Liver (tissue), 7 donors: ENCODE measurements at regions not wholly inside any gene's neighbourhood (a gene's known extent, or its start where the extent isn't known, plus 50 kb on each side); places are given as distances from the start of the nearest gene placed in this dataset.

Experiments
- DNase-seq: peaks from one replicate; pipeline ENCODE4 v3.0.0-alpha.2; 2017; ENCODE audit warnings: low spot score
- H3K27ac ChIP-seq, 2 donors: one replicate each; pipeline ENCODE4 v1.7.0; 2013; ENCODE audit warnings: inconsistent platforms in 2 of 2, low read length in 2 of 2, control low read depth in 1 of 2, low read depth in 1 of 2, mild to moderate bottlenecking in 1 of 2
- H3K27me3 ChIP-seq, 4 donors: one replicate each; pipeline versions ENCODE4 v1.6.1 to v1.7.0; 2013; ENCODE audit warnings: low read length in 3 of 4, inconsistent platforms in 1 of 4, mild to moderate bottlenecking in 1 of 4, moderate library complexity in 1 of 4; ENCODE audit not compliant: control insufficient read depth in 4 of 4, insufficient read depth in 4 of 4
- H3K36me3 ChIP-seq, 4 donors: one replicate each; pipeline versions ENCODE4 v1.6.1 to v1.7.0; 2013; ENCODE audit warnings: low read length in 3 of 4, mild to moderate bottlenecking in 3 of 4, low read depth in 1 of 4, moderate library complexity in 1 of 4; ENCODE audit not compliant: control insufficient read depth in 4 of 4, insufficient read depth in 3 of 4
- H3K4me1 ChIP-seq, 4 donors: one replicate each; pipeline versions ENCODE4 v1.6.1 to v1.7.0; 2013; ENCODE audit warnings: low read length in 3 of 4, mild to moderate bottlenecking in 3 of 4, moderate library complexity in 1 of 4; ENCODE audit not compliant: control insufficient read depth in 4 of 4, insufficient read depth in 4 of 4
- H3K4me3 ChIP-seq, 3 donors: one replicate each; pipeline versions ENCODE4 v1.6.1 to v1.7.0; 2013; ENCODE audit warnings: low read length in 3 of 3, control low read depth in 1 of 3, low read depth in 1 of 3, mild to moderate bottlenecking in 1 of 3
- H3K9ac ChIP-seq, 2 donors: one replicate each; pipeline ENCODE4 v1.7.0; 2013; ENCODE audit warnings: low read length in 2 of 2, mild to moderate bottlenecking in 2 of 2, moderate library complexity in 2 of 2, control low read depth in 1 of 2, low read depth in 1 of 2
- H3K9me3 ChIP-seq, 4 donors: one replicate each; pipeline versions ENCODE4 v1.6.1 to v1.7.0; 2013; ENCODE audit warnings: low read length in 3 of 4; ENCODE audit not compliant: control insufficient read depth in 4 of 4
- ATF3 ChIP-seq: IDR thresholded peaks from 2 replicates; pipeline ENCODE4 v1.6.1; 2016; ENCODE audit warnings: antibody characterized with exemption
- EGR1 ChIP-seq, 2 donors: IDR thresholded peaks; 2 replicates each; pipeline ENCODE4 v1.6.1; 2016 to 2018; ENCODE audit warnings: antibody characterized with exemption in 2 of 2, low read depth in 2 of 2
- FOXA1 ChIP-seq: IDR thresholded peaks from 2 replicates; pipeline ENCODE4 v1.6.1; 2016; ENCODE audit warnings: antibody characterized with exemption
- FOXA2 ChIP-seq: IDR thresholded peaks from 2 replicates; pipeline ENCODE4 v1.6.1; 2016; ENCODE audit warnings: antibody characterized with exemption
- GABPA ChIP-seq, 2 donors: IDR thresholded peaks in 1 of 2; conservative IDR thresholded peaks in 1 of 2; 2 replicates each; pipeline ENCODE4 v1.6.1; 2016; ENCODE audit warnings: antibody characterized with exemption in 2 of 2, mild to moderate bottlenecking in 1 of 2, moderate library complexity in 1 of 2
- HNF4A ChIP-seq, 2 donors: conservative IDR thresholded peaks; 2 replicates each; pipeline ENCODE4 v1.6.1; 2016; ENCODE audit warnings: antibody characterized with exemption in 2 of 2, mild to moderate bottlenecking in 2 of 2
- HNF4G ChIP-seq: IDR thresholded peaks from 2 replicates; pipeline ENCODE4 v1.6.1; 2016; ENCODE audit warnings: antibody characterized with exemption
- JUND ChIP-seq, 2 donors: IDR thresholded peaks; 2 replicates each; pipeline ENCODE4 v1.6.1; 2016; ENCODE audit warnings: antibody characterized with exemption in 2 of 2
- MAX ChIP-seq: IDR thresholded peaks from 2 replicates; pipeline ENCODE4 v1.6.1; 2016; ENCODE audit warnings: antibody characterized with exemption
- NR2F2 ChIP-seq: IDR thresholded peaks from 2 replicates; pipeline ENCODE4 v1.6.1; 2016; ENCODE audit warnings: antibody characterized with exemption
- RAD21 ChIP-seq, 2 donors: IDR thresholded peaks; 2 replicates each; pipeline ENCODE4 v1.6.1; 2016; ENCODE audit warnings: antibody characterized with exemption in 2 of 2, mild to moderate bottlenecking in 2 of 2
- REST ChIP-seq: IDR thresholded peaks from 2 replicates; pipeline ENCODE4 v1.6.1; 2016; ENCODE audit warnings: antibody characterized with exemption, mild to moderate bottlenecking
- RXRA ChIP-seq, 2 donors: IDR thresholded peaks; 2 replicates each; pipeline ENCODE4 v1.6.1; 2017 to 2018; ENCODE audit warnings: antibody characterized with exemption in 2 of 2, mild to moderate bottlenecking in 1 of 2
- SP1 ChIP-seq: IDR thresholded peaks from 2 replicates; pipeline ENCODE4 v1.6.1; 2018; ENCODE audit warnings: antibody characterized with exemption, mild to moderate bottlenecking
- TAF1 ChIP-seq: conservative IDR thresholded peaks from 2 replicates; pipeline ENCODE4 v1.6.1; 2016; ENCODE audit warnings: antibody characterized with exemption, mild to moderate bottlenecking
- YY1 ChIP-seq: IDR thresholded peaks from 2 replicates; pipeline ENCODE4 v1.6.1; 2016; ENCODE audit warnings: antibody characterized with exemption, mild to moderate bottlenecking
- ZBTB33 ChIP-seq: IDR thresholded peaks from 2 replicates; pipeline ENCODE4 v1.6.1; 2016; ENCODE audit warnings: antibody characterized with exemption
- WGBS: extraction: QIAGEN DNeasy Blood & Tissue Kit; methylation state at CpG from one replicate; pipeline ENCODE4 v1.1.7; 2013; 5-methylcytosine and 5-hydroxymethylcytosine counted together
- donor health status: healthy.
- donor health status: healthy.
- donor health status: healthy.
- donor health status: healthy.

- peak overlapping the region; percentile 73 to 76 for H3K27ac ChIP-seq
- 88% methylated on average over 1 of the region's 1 CpG for WGBS
- no peak for DNase-seq
These were observed 605.4 kb upstream of the CLINT1 start for GRCh38 chr5:158464383-158464782.

GRCh38 chr5:158463938-158464337 lies 605.0 kb upstream of the CLINT1 start:
- peak overlapping the region; percentile 73 to 76 for H3K27ac ChIP-seq
- WGBS: 25% methylated on average over 4 of the region's 4 CpGs
- H3K9ac ChIP-seq: no peak overlapping the region
- no peaks in the 10 kb centered on the region for H3K9me3 ChIP-seq
- H3K36me3 ChIP-seq: no peaks in the 10 kb centered on the region
- peak; percentile 36 for DNase-seq
- H3K4me1 ChIP-seq: peaks cover 10 to 46% (median 29%) of the 10 kb centered on the region in 4 donors
- peak overlapping the region in 1 of 3 donors; percentile 6 for H3K4me3 ChIP-seq
- no peaks in the 10 kb centered on the region for H3K27me3 ChIP-seq
- TF ChIP-seq RXRA (IDR thresholded peaks at IDR 0.05): peak; percentile 88 to 93
- peak; percentile 75 to 91 for TF ChIP-seq JUND (IDR thresholded peaks at IDR 0.05)
- no peak for TF ChIP-seq GABPA (IDR thresholded peaks at IDR 0.05 in 1 of 2, conservative IDR thresholded peaks at IDR 0.05 in 1 of 2)
- TF ChIP-seq HNF4G: peak; percentile 50
- peak; percentile 43 for TF ChIP-seq FOXA1
- TF ChIP-seq EGR1 (IDR thresholded peaks at IDR 0.05; ENCODE audit: low read depth in 2 of 2): peak; percentile 55 to 67
- TF ChIP-seq RAD21 (IDR thresholded peaks at IDR 0.05): peak; percentile 54 to 63
- TF ChIP-seq YY1: peak; percentile 79
- peak; percentile 75 for TF ChIP-seq ZBTB33
- peak; percentile 77 for TF ChIP-seq REST
- TF ChIP-seq HNF4A (conservative IDR thresholded peaks at IDR 0.05): peak; percentile 90 to 93
- TF ChIP-seq ATF3: peak; percentile 96
- TF ChIP-seq MAX: peak; percentile 55
- peak; percentile 38 for TF ChIP-seq FOXA2
- peak; percentile 84 for TF ChIP-seq SP1
- no peak for TF ChIP-seq TAF1
- TF ChIP-seq NR2F2: peak; percentile 64

More at GRCh38 chr5:158464383-158464782, 605.4 kb upstream of the CLINT1 start:
- Histone ChIP-seq H3K9me3 (no peaks in the 10 kb centered on the region), H3K4me1 (peaks cover 10 to 46% (median 29%) of the 10 kb centered on the region in 4 donors), H3K36me3 (no peaks in the 10 kb centered on the region), H3K4me3 (no peak overlapping the region), H3K9ac (no peak overlapping the region), H3K27me3 (no peaks in the 10 kb centered on the region)
- TF ChIP-seq MAX: no peak
- no peak for TF ChIP-seq YY1
- TF ChIP-seq TAF1: no peak
- TF ChIP-seq ZBTB33: no peak
- TF ChIP-seq ATF3: no peak
- TF ChIP-seq HNF4G: no peak
